HEK293 (cell line): ENCODE measurements at regions not wholly inside any gene's neighbourhood (a gene's known extent, or its start where the extent isn't known, plus 50 kb on each side); places are given as distances from the start of the nearest gene placed in this dataset.

Source experiments
- TCF7L2 ChIP-seq: IDR thresholded peaks from 2 replicates; pipeline ENCODE4 v1.6.1; 2011; ENCODE audit warnings: low read depth, mild to moderate bottlenecking, inconsistent platforms, low read length, moderate library complexity, borderline replicate concordance
- TF ChIP-seq, protein P1 (sequence below): fragments of 450-650 bp; formaldehyde crosslinking; IDR thresholded peaks from 2 replicates; pipeline ENCODE4 v1.5.1; 2016; ENCODE audit warnings: missing biosample characterization, missing genetic modification characterization
- TF ChIP-seq, protein P2 (sequence below): fragments of 450-650 bp; formaldehyde crosslinking; IDR thresholded peaks from 2 replicates; pipeline ENCODE4 v1.5.1; 2016; ENCODE audit warnings: missing biosample characterization, missing genetic modification characterization
- TF ChIP-seq, protein P3 (sequence below): fragments of 450-650 bp; formaldehyde crosslinking; IDR thresholded peaks from 2 replicates; pipeline ENCODE4 v1.5.1; 2016; ENCODE audit warnings: missing biosample characterization, missing genetic modification characterization

DNA sequence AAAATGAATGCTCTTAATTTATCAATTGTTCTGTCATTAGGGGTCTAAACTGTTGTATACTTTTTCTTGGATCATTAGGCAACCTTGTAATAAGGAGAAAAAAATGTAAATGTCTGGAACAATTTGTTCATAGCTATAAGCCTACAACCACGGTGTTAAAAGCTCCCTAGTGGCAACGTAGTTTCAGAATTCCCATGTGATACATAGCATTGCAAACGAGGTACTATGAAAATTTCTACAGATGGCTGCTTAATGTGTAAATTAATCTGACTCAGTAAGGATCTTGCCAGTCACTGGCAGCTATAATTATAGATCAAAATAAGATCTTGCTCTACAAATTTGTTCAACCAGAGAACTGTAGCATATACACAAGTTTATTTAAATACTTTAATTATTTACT is 304.1 kb upstream of the ADGRL4 start:
- TF ChIP-seq, protein P1, sequence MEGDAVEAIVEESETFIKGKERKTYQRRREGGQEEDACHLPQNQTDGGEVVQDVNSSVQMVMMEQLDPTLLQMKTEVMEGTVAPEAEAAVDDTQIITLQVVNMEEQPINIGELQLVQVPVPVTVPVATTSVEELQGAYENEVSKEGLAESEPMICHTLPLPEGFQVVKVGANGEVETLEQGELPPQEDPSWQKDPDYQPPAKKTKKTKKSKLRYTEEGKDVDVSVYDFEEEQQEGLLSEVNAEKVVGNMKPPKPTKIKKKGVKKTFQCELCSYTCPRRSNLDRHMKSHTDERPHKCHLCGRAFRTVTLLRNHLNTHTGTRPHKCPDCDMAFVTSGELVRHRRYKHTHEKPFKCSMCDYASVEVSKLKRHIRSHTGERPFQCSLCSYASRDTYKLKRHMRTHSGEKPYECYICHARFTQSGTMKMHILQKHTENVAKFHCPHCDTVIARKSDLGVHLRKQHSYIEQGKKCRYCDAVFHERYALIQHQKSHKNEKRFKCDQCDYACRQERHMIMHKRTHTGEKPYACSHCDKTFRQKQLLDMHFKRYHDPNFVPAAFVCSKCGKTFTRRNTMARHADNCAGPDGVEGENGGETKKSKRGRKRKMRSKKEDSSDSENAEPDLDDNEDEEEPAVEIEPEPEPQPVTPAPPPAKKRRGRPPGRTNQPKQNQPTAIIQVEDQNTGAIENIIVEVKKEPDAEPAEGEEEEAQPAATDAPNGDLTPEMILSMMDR (tag by site-specific recombination), result no peak
- TF ChIP-seq, protein P2, sequence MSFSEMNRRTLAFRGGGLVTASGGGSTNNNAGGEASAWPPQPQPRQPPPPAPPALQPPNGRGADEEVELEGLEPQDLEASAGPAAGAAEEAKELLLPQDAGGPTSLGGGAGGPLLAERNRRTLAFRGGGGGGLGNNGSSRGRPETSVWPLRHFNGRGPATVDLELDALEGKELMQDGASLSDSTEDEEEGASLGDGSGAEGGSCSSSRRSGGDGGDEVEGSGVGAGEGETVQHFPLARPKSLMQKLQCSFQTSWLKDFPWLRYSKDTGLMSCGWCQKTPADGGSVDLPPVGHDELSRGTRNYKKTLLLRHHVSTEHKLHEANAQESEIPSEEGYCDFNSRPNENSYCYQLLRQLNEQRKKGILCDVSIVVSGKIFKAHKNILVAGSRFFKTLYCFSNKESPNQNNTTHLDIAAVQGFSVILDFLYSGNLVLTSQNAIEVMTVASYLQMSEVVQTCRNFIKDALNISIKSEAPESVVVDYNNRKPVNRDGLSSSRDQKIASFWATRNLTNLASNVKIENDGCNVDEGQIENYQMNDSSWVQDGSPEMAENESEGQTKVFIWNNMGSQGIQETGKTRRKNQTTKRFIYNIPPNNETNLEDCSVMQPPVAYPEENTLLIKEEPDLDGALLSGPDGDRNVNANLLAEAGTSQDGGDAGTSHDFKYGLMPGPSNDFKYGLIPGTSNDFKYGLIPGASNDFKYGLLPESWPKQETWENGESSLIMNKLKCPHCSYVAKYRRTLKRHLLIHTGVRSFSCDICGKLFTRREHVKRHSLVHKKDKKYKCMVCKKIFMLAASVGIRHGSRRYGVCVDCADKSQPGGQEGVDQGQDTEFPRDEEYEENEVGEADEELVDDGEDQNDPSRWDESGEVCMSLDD (tag by site-specific recombination), result no peak
- TF ChIP-seq TCF7L2, result no peak
- TF ChIP-seq, protein P3, sequence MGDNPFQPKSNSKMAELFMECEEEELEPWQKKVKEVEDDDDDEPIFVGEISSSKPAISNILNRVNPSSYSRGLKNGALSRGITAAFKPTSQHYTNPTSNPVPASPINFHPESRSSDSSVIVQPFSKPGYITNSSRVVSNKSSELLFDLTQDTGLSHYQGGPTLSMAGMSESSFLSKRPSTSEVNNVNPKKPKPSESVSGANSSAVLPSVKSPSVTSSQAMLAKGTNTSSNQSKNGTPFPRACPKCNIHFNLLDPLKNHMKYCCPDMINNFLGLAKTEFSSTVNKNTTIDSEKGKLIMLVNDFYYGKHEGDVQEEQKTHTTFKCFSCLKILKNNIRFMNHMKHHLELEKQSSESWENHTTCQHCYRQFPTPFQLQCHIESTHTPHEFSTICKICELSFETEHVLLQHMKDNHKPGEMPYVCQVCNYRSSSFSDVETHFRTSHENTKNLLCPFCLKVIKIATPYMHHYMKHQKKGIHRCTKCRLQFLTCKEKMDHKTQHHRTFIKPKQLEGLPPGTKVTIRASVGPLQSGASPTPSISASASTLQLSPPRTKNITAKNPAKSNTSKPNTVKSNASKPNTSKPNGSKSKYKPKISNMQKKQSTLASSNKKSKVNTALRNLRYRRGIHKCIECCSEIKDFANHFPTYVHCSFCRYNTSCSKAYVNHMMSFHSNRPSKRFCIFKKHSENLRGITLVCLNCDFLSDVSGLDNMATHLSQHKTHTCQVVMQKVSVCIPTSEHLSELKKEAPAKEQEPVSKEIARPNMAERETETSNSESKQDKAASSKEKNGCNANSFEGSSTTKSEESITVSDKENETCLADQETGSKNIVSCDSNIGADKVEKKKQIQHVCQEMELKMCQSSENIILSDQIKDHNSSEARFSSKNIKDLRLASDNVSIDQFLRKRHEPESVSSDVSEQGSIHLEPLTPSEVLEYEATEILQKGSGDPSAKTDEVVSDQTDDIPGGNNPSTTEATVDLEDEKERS (tag by site-specific recombination), result no peak
